Prostate gland (tissue), 2 donors: ENCODE measurements at regions not wholly inside any gene's neighbourhood (a gene's known extent, or its start where the extent isn't known, plus 50 kb on each side); places are given as distances from the start of the nearest gene placed in this dataset.

Experiments
- DNase-seq: peaks from one replicate; pipeline ENCODE4 v3.0.0-alpha.2; 2019; ENCODE audit warnings: low spot score
- H3K27ac ChIP-seq, 2 donors: fragments of 200-600 bp; sonication (generic); 2 replicates each; pipeline ENCODE4 v1.5.1; 2017 to 2019
- H3K27me3 ChIP-seq: fragments of 200-600 bp; sonication (generic); replicated peaks from 2 replicates; pipeline ENCODE4 v1.5.1; 2019; ENCODE audit not compliant: insufficient read depth
- H3K36me3 ChIP-seq, 2 donors: fragments of 200-600 bp; sonication (generic); 1 replicate in 1 of 2; 2 replicates in 1 of 2; pipeline versions ENCODE4 v1.5.1 to v1.8.1; 2017 to 2019
- H3K4me1 ChIP-seq: fragments of 200-600 bp; sonication (generic); replicated peaks from 2 replicates; pipeline ENCODE4 v1.5.1; 2019
- H3K4me3 ChIP-seq, 2 donors: fragments of 200-600 bp; sonication (generic); 2 replicates each; pipeline ENCODE4 v1.5.1; 2017 to 2019
- H3K9me3 ChIP-seq: fragments of 200-600 bp; sonication (generic); 2 replicates; pipeline ENCODE4 v1.5.1; 2017
- CTCF ChIP-seq, 4 experiments: fragments of 200-600 bp in 2 of 4; fragments of 450-650 bp in 2 of 4; sonication (generic) in 2 of 4; IDR thresholded peaks; 1 replicate in 3 of 4; 2 replicates in 1 of 4; pipeline ENCODE4 v1.5.1; 2016 to 2019; ENCODE audit warnings: antibody characterized with exemption in 4 of 4, mild to moderate bottlenecking in 2 of 4, moderate library complexity in 2 of 4
- POLR2A ChIP-seq: fragments of 450-650 bp; IDR thresholded peaks from one replicate; pipeline ENCODE4 v1.6.1; 2016; ENCODE audit warnings: antibody characterized with exemption, mild to moderate bottlenecking
- POLR2AphosphoS5 ChIP-seq: sonication (generic); formaldehyde crosslinking; IDR thresholded peaks from one replicate; pipeline ENCODE4 v1.6.1; 2017; ENCODE audit warnings: antibody characterized with exemption
- WGBS: methylation state at CpG from one replicate; pipeline ENCODE4 v1.1.5; 2018; 5-methylcytosine and 5-hydroxymethylcytosine counted together
- intact Hi-C: fragments of 100-400 bp; cut with DNase I; formaldehyde crosslinking; loops from one replicate; pipeline ENCODE4 v1.14.2; 2022

GRCh38 chr9:95749493-95749892, 126.0 kb upstream of the ERCC6L2 start:
- no peaks in the 10 kb centered on the region for H3K36me3 ChIP-seq
- no peaks in the 10 kb centered on the region for H3K9me3 ChIP-seq
- H3K27ac ChIP-seq = no peak overlapping the region
- intact Hi-C loops = no loop called here
- DNase-seq = no peak
- 69% methylated on average over 9 of the region's 9 CpGs for WGBS
- no peaks in the 10 kb centered on the region for H3K27me3 ChIP-seq
- TF ChIP-seq CTCF (IDR thresholded peaks at IDR 0.05) (no peak), POLR2A (no peak), POLR2AphosphoS5 (no peak)
- H3K4me1 ChIP-seq = no peaks in the 10 kb centered on the region
- H3K4me3 ChIP-seq = no peak overlapping the region

- Histone ChIP-seq H3K4me1 (no peaks in the 10 kb centered on the region), H3K9me3 (no peaks in the 10 kb centered on the region), H3K36me3 (no peaks in the 10 kb centered on the region), H3K4me3 (no peak overlapping the region), H3K27ac (no peak overlapping the region), H3K27me3 (no peaks in the 10 kb centered on the region)
- no peak for TF ChIP-seq POLR2A
- TF ChIP-seq CTCF (IDR thresholded peaks at IDR 0.05) = no peak
- TF ChIP-seq POLR2AphosphoS5 = no peak
- intact Hi-C loops = no loop called here
- WGBS = 50% methylated on average over 4 of the region's 4 CpGs
- DNase-seq = no peak
Observed at GRCh38 chr9:95746408-95747180, 128.9 kb upstream of the ERCC6L2 start.

GRCh38 chr9:95742821-95743220, 132.7 kb upstream of the ERCC6L2 start:
- intact Hi-C loops = no loop called here

GRCh38 chr9:95741631-95742030, 133.9 kb upstream of the ERCC6L2 start:
- intact Hi-C loops = no loop called here
- H3K36me3 ChIP-seq = no peaks in the 10 kb centered on the region
- no peak overlapping the region for H3K27ac ChIP-seq
- WGBS = 70% methylated on average over 2 of the region's 2 CpGs
- no peaks in the 10 kb centered on the region for H3K9me3 ChIP-seq
- H3K4me3 ChIP-seq = no peak overlapping the region
- H3K4me1 ChIP-seq = no peaks in the 10 kb centered on the region
- TF ChIP-seq POLR2A (no peak), POLR2AphosphoS5 (no peak), CTCF (IDR thresholded peaks at IDR 0.05) (no peak)
- no peaks in the 10 kb centered on the region for H3K27me3 ChIP-seq
- DNase-seq = no peak

More at GRCh38 chr9:95742821-95743220, 132.7 kb upstream of the ERCC6L2 start:
- Histone ChIP-seq H3K4me3 (no peak overlapping the region), H3K27me3 (no peaks in the 10 kb centered on the region), H3K9me3 (no peaks in the 10 kb centered on the region), H3K36me3 (no peaks in the 10 kb centered on the region), H3K4me1 (no peaks in the 10 kb centered on the region), H3K27ac (no peak overlapping the region)
- TF ChIP-seq CTCF (IDR thresholded peaks at IDR 0.05) (no peak), POLR2AphosphoS5 (no peak), POLR2A (no peak)
- WGBS = 60% methylated on average over 6 of the region's 6 CpGs
- DNase-seq = no peak

- TF ChIP-seq CTCF (IDR thresholded peaks at IDR 0.05) (no peak), POLR2AphosphoS5 (no peak), POLR2A (no peak)
- Histone ChIP-seq H3K4me3 (no peak overlapping the region), H3K36me3 (no peaks in the 10 kb centered on the region), H3K27me3 (no peaks in the 10 kb centered on the region), H3K9me3 (no peaks in the 10 kb centered on the region), H3K4me1 (no peaks in the 10 kb centered on the region), H3K27ac (no peak overlapping the region)
- intact Hi-C loops = no loop called here
- DNase-seq = no peak
- WGBS = 68% methylated on average over 11 of the region's 11 CpGs
Observed at GRCh38 chr9:95740217-95741004, 135.1 kb upstream of the ERCC6L2 start.
